GM12892 (cell line): ENCODE measurements at regions not wholly inside any gene's neighbourhood (a gene's known extent, or its start where the extent isn't known, plus 50 kb on each side); places are given as distances from the start of the nearest gene placed in this dataset.

Experiments used
- POLR2A ChIP-seq: IDR thresholded peaks from 2 replicates; pipeline ENCODE4 v1.6.1; 2011; ENCODE audit warnings: low read depth, low read length, control low read depth
- POLR2AphosphoS5 ChIP-seq: IDR thresholded peaks from 2 replicates; pipeline ENCODE4 v1.6.1; 2011; ENCODE audit warnings: low read depth, low read length, control low read depth
- TAF1 ChIP-seq: IDR thresholded peaks from 2 replicates; pipeline ENCODE4 v1.6.1; 2011; ENCODE audit warnings: low read depth, mild to moderate bottlenecking, control low read depth, low read length, borderline replicate concordance

DNA sequence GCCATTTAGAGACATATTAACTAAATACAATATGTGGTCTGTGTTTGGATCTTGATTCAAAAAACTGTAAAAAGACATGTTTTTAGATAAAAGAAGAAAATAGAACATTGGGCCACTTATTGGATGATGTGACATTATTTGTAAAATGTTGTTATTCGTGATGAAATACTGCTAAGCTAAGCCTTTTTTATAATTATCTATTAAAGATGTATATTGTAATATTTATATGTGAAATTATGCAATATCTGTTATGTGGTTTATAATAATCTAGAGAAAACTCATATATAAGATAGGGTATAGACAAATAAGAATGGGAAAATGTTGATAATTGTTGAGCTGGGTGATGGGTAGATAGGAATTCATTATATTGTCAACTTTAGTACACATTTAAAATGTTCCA lies 82.0 kb upstream of the RGS1 start:
- TF ChIP-seq POLR2A = no peak
- no peak for TF ChIP-seq POLR2AphosphoS5
- TF ChIP-seq TAF1 = no peak
